ENCODE measurements at regions not wholly inside any gene's neighbourhood (a gene's known extent, or its start where the extent isn't known, plus 50 kb on each side); places are given as distances from the start of the nearest gene placed in this dataset.
"Not testable (repeated sequence)": the region's sequence is repeated elsewhere in the genome, so short reads cannot be mapped to it uniquely, and the experiment has no call there.

- DNase-seq (no peak), ATAC-seq (ENCODE audit: low read depth) (no peak)
- Mint-ChIP-seq H3K27ac (no peak overlapping the region), H3K9me3 (ENCODE audit: insufficient read depth) (no peaks in the 10 kb centered on the region), H3K4me1 (peaks cover 3% of the 10 kb centered on the region), H3K4me3 (no peak overlapping the region), H3K27me3 (peaks cover 3% of the 10 kb centered on the region)
- Histone ChIP-seq H2AFZ (ENCODE audit: insufficient read depth, low read depth, low read length, poor library complexity, severe bottlenecking) (no peak overlapping the region), H4K20me1 (ENCODE audit: control insufficient read depth, insufficient read depth, low read length, poor library complexity, severe bottlenecking) (no peaks in the 10 kb centered on the region), H3K4me2 (replicated peaks; ENCODE audit: low read depth, low read length, poor library complexity, severe bottlenecking) (no peak overlapping the region), H3K4me1 (ENCODE audit: control insufficient read depth in 2 of 2, insufficient read depth in 2 of 2, low read length in 2 of 2) (no peaks in the 10 kb centered on the region), H3K27ac (ENCODE audit: low read length in 2 of 2) (no peak overlapping the region), H3K36me3 (replicated peaks in 1 of 2; ENCODE audit: control extremely low read depth in 1 of 2, control insufficient read depth in 1 of 2, extremely low read depth in 1 of 2, insufficient read depth in 2 of 2, low read length in 1 of 2) (peaks cover 0 to 1% of the 10 kb centered on the region in 2 experiments), H3K4me3 (ENCODE audit: control extremely low read depth in 1 of 5, extremely low read depth in 1 of 5, insufficient read depth in 1 of 5, low read depth in 2 of 5, low read length in 4 of 5) (no peak overlapping the region), H3K9me3 (ENCODE audit: control extremely low read depth in 1 of 3, control insufficient read depth in 2 of 3, insufficient read depth in 1 of 3, low read length in 2 of 3) (no peaks in the 10 kb centered on the region), H3K9ac (ENCODE audit: low read length) (no peak overlapping the region), H3K27me3 (replicated peaks in 1 of 4; ENCODE audit: control extremely low read depth in 1 of 4, control insufficient read depth in 3 of 4, insufficient read depth in 4 of 4, low read length in 3 of 4) (no peaks in the 10 kb centered on the region), H3K79me2 (ENCODE audit: control insufficient read depth, insufficient read depth, low read length) (no peaks in the 10 kb centered on the region)
- intact Hi-C loops (cut with micrococcal nuclease), result no loop called here
- no CpG with 5 or more reads among the region's 2 CpGs for WGBS (ENCODE audit: insufficient coverage)
- ChIA-PET CTCF (no interaction called here), POLR2A (no interaction called here)
- TF ChIP-seq EZH2 (IDR thresholded peaks at IDR 0.05; ENCODE audit: borderline replicate concordance, insufficient read depth, low read depth, low read length, poor library complexity, severe bottlenecking), result no peak
- TF ChIP-seq CTCF (IDR thresholded peaks at IDR 0.05), result no peak
Observed at GRCh38 chr16:21336231-21336630, 58.1 kb upstream of the CRYM start.

- H3K9me3 ChIP-seq (ENCODE audit: control extremely low read depth in 1 of 3, control insufficient read depth in 2 of 3, insufficient read depth in 1 of 3, low read length in 2 of 3); ATAC-seq (ENCODE audit: low read depth); H3K36me3 ChIP-seq (replicated peaks in 1 of 2; ENCODE audit: control extremely low read depth in 1 of 2, control insufficient read depth in 1 of 2, extremely low read depth in 1 of 2, insufficient read depth in 2 of 2, low read length in 1 of 2); H3K4me1 Mint-ChIP-seq; H4K20me1 ChIP-seq (ENCODE audit: control insufficient read depth, insufficient read depth, low read length, poor library complexity, severe bottlenecking); H3K27me3 Mint-ChIP-seq; H3K79me2 ChIP-seq (ENCODE audit: control insufficient read depth, insufficient read depth, low read length); intact Hi-C loops (cut with micrococcal nuclease); H2AFZ ChIP-seq (ENCODE audit: insufficient read depth, low read depth, low read length, poor library complexity, severe bottlenecking); H3K27ac ChIP-seq (ENCODE audit: low read length in 2 of 2); H3K9me3 Mint-ChIP-seq (ENCODE audit: insufficient read depth); DNase-seq; POLR2A ChIA-PET; H3K4me3 Mint-ChIP-seq; H3K4me2 ChIP-seq (replicated peaks; ENCODE audit: low read depth, low read length, poor library complexity, severe bottlenecking); H3K27me3 ChIP-seq (replicated peaks in 1 of 4; ENCODE audit: control extremely low read depth in 1 of 4, control insufficient read depth in 3 of 4, insufficient read depth in 4 of 4, low read length in 3 of 4); H3K9ac ChIP-seq (ENCODE audit: low read length); H3K4me1 ChIP-seq (ENCODE audit: control insufficient read depth in 2 of 2, insufficient read depth in 2 of 2, low read length in 2 of 2); H3K4me3 ChIP-seq (ENCODE audit: control extremely low read depth in 1 of 5, extremely low read depth in 1 of 5, insufficient read depth in 1 of 5, low read depth in 2 of 5, low read length in 4 of 5); H3K27ac Mint-ChIP-seq; CTCF ChIA-PET: not testable (repeated sequence)
- WGBS (ENCODE audit: insufficient coverage), result 95% methylated on average over 15 of the region's 17 CpGs
Observed at GRCh38 chr16:21334188-21335146, 56.4 kb upstream of the CRYM start.

GRCh38 chr16:21333683-21334082 is 55.6 kb upstream of the CRYM start:
- intact Hi-C loops (cut with micrococcal nuclease); CTCF ChIA-PET; POLR2A ChIA-PET; H3K27ac ChIP-seq (ENCODE audit: low read length in 2 of 2); H3K27me3 ChIP-seq (replicated peaks in 1 of 4; ENCODE audit: control extremely low read depth in 1 of 4, control insufficient read depth in 3 of 4, insufficient read depth in 4 of 4, low read length in 3 of 4); H3K4me3 ChIP-seq (ENCODE audit: control extremely low read depth in 1 of 5, extremely low read depth in 1 of 5, insufficient read depth in 1 of 5, low read depth in 2 of 5, low read length in 4 of 5); H3K4me3 Mint-ChIP-seq; H3K9me3 Mint-ChIP-seq (ENCODE audit: insufficient read depth); ATAC-seq (ENCODE audit: low read depth); H3K9me3 ChIP-seq (ENCODE audit: control extremely low read depth in 1 of 3, control insufficient read depth in 2 of 3, insufficient read depth in 1 of 3, low read length in 2 of 3); H3K27ac Mint-ChIP-seq; H3K9ac ChIP-seq (ENCODE audit: low read length); H3K4me2 ChIP-seq (replicated peaks; ENCODE audit: low read depth, low read length, poor library complexity, severe bottlenecking); H3K36me3 ChIP-seq (replicated peaks in 1 of 2; ENCODE audit: control extremely low read depth in 1 of 2, control insufficient read depth in 1 of 2, extremely low read depth in 1 of 2, insufficient read depth in 2 of 2, low read length in 1 of 2); H3K79me2 ChIP-seq (ENCODE audit: control insufficient read depth, insufficient read depth, low read length); H3K27me3 Mint-ChIP-seq; DNase-seq; H2AFZ ChIP-seq (ENCODE audit: insufficient read depth, low read depth, low read length, poor library complexity, severe bottlenecking); H4K20me1 ChIP-seq (ENCODE audit: control insufficient read depth, insufficient read depth, low read length, poor library complexity, severe bottlenecking); H3K4me1 ChIP-seq (ENCODE audit: control insufficient read depth in 2 of 2, insufficient read depth in 2 of 2, low read length in 2 of 2); H3K4me1 Mint-ChIP-seq: not testable (repeated sequence)
- 88% methylated on average over 8 of the region's 11 CpGs for WGBS (ENCODE audit: insufficient coverage)
